Ascending aorta (tissue), 2 donors: ENCODE measurements at regions not wholly inside any gene's neighbourhood (a gene's known extent, or its start where the extent isn't known, plus 50 kb on each side); places are given as distances from the start of the nearest gene placed in this dataset.

Experiments used
- DNase-seq, 2 donors: peaks; one replicate each; pipeline ENCODE4 v3.0.0-alpha.2; 2019; ENCODE audit warnings: low spot score in 2 of 2
- H3K27ac ChIP-seq, 2 donors: fragments of 200-600 bp; sonication (generic); one replicate each; pipeline ENCODE4 v1.5.1; 2016 to 2017; ENCODE audit warnings: mild to moderate bottlenecking in 1 of 2
- H3K27me3 ChIP-seq: fragments of 200-600 bp; sonication (generic); one replicate; pipeline ENCODE4 v1.5.1; 2017
- H3K36me3 ChIP-seq, 2 donors: fragments of 200-600 bp; sonication (generic); one replicate each; pipeline ENCODE4 v1.5.1; 2016
- H3K4me1 ChIP-seq, 2 donors: fragments of 200-600 bp; sonication (generic); one replicate each; pipeline ENCODE4 v1.5.1; 2016 to 2017; ENCODE audit warnings: mild to moderate bottlenecking in 1 of 2
- H3K4me3 ChIP-seq, 2 donors: fragments of 200-600 bp; sonication (generic); one replicate each; pipeline ENCODE4 v1.5.1; 2016 to 2017; ENCODE audit warnings: mild to moderate bottlenecking in 1 of 2
- H3K9me3 ChIP-seq, 2 donors: fragments of 200-600 bp; sonication (generic); one replicate each; pipeline ENCODE4 v1.5.1; 2016
- intact Hi-C: fragments of 100-400 bp; cut with DNase I; formaldehyde crosslinking; loops from one replicate; pipeline ENCODE4 v1.15.1; 2023
- TF ChIP-seq, protein P1 (sequence below), 3 experiments: fragments of 200-600 bp in 2 of 3; fragments of 450-650 bp in 1 of 3; sonication (generic) in 2 of 3; IDR thresholded peaks; one replicate each; pipeline ENCODE4 v1.5.1; 2016 to 2019; ENCODE audit warnings: antibody characterized with exemption in 3 of 3, mild to moderate bottlenecking in 1 of 3, moderate library complexity in 1 of 3

GRCh38 chr4:156247470-156247869, 293.8 kb upstream of the CTSO start:
- H3K9me3 ChIP-seq: no peaks in the 10 kb centered on the region
- no peaks in the 10 kb centered on the region for H3K4me1 ChIP-seq
- no peaks in the 10 kb centered on the region for H3K27me3 ChIP-seq
- intact Hi-C loops: no loop called here
- no peaks in the 10 kb centered on the region for H3K36me3 ChIP-seq
- no peak for DNase-seq
- TF ChIP-seq, protein P1, sequence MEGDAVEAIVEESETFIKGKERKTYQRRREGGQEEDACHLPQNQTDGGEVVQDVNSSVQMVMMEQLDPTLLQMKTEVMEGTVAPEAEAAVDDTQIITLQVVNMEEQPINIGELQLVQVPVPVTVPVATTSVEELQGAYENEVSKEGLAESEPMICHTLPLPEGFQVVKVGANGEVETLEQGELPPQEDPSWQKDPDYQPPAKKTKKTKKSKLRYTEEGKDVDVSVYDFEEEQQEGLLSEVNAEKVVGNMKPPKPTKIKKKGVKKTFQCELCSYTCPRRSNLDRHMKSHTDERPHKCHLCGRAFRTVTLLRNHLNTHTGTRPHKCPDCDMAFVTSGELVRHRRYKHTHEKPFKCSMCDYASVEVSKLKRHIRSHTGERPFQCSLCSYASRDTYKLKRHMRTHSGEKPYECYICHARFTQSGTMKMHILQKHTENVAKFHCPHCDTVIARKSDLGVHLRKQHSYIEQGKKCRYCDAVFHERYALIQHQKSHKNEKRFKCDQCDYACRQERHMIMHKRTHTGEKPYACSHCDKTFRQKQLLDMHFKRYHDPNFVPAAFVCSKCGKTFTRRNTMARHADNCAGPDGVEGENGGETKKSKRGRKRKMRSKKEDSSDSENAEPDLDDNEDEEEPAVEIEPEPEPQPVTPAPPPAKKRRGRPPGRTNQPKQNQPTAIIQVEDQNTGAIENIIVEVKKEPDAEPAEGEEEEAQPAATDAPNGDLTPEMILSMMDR (IDR thresholded peaks at IDR 0.05): no peak
- no peak overlapping the region for H3K27ac ChIP-seq
- no peak overlapping the region for H3K4me3 ChIP-seq

- intact Hi-C loops: no loop called here
- no peak for DNase-seq
- Histone ChIP-seq H3K4me3 (no peak overlapping the region), H3K9me3 (no peaks in the 10 kb centered on the region), H3K36me3 (no peaks in the 10 kb centered on the region), H3K27me3 (no peaks in the 10 kb centered on the region), H3K4me1 (no peaks in the 10 kb centered on the region), H3K27ac (no peak overlapping the region)
- TF ChIP-seq, protein P1 (IDR thresholded peaks at IDR 0.05): no peak
These were observed 289.3 kb upstream of the CTSO start for GRCh38 chr4:156243015-156243414.

DNA sequence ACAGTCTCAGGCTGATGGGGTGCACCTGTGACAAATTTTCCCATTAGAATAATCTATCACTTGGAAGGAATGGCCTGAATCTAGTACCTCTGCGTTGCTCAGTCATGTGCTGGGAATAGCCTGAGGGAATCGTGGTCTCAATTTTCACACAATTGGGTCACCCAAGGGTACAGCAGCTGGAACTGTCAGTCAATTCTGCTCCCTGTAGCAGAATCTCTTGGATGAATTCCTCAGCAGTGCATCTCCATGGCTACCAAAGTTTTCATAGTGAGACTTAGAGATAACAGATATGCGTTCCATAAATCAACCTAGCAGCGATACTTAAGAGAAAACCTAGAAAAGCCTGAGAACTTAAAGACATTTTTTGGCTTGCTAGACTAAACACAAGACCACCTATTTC, 288.7 kb upstream of the CTSO start:
- H3K27me3 ChIP-seq: no peaks in the 10 kb centered on the region
- TF ChIP-seq, protein P1 (IDR thresholded peaks at IDR 0.05): no peak
- intact Hi-C loops: no loop called here
- H3K4me1 ChIP-seq: no peaks in the 10 kb centered on the region
- H3K27ac ChIP-seq: no peak overlapping the region
- H3K9me3 ChIP-seq: no peaks in the 10 kb centered on the region
- H3K36me3 ChIP-seq: no peaks in the 10 kb centered on the region
- no peak for DNase-seq
- no peak overlapping the region for H3K4me3 ChIP-seq

GRCh38 chr4:156241896-156242295, 288.2 kb upstream of the CTSO start:
- Histone ChIP-seq H3K27me3 (no peaks in the 10 kb centered on the region), H3K4me1 (no peaks in the 10 kb centered on the region), H3K4me3 (no peak overlapping the region), H3K9me3 (no peaks in the 10 kb centered on the region), H3K36me3 (no peaks in the 10 kb centered on the region), H3K27ac (no peak overlapping the region)
- intact Hi-C loops: no loop called here
- no peak for DNase-seq
- TF ChIP-seq, protein P1 (IDR thresholded peaks at IDR 0.05): no peak

DNA sequence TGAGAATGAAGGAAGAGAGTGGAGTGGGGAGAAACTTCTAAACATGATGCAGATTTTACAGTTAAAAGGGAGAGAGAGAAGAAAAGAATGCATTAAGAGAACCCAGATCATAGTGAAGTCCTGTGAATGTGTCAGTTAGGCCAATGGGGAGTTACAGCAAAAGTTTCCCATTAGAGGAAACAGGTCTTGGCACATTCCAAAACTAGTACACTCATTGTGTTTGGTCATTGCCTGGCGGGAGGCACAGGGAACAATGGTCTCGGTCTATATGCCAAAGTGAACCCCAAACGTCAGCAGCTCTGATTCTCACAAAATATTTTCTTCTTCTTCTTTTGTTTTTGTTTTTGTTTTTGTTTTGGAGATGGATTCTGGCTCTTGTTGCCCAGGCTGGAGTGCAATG, 284.5 kb upstream of the CTSO start:
- no peaks in the 10 kb centered on the region for H3K36me3 ChIP-seq
- intact Hi-C loops: no loop called here
- H3K9me3 ChIP-seq: no peaks in the 10 kb centered on the region
- no peaks in the 10 kb centered on the region for H3K27me3 ChIP-seq
- TF ChIP-seq, protein P1 (IDR thresholded peaks at IDR 0.05): no peak
- no peaks in the 10 kb centered on the region for H3K4me1 ChIP-seq
- no peak for DNase-seq
- no peak overlapping the region for H3K27ac ChIP-seq
- H3K4me3 ChIP-seq: no peak overlapping the region

DNA sequence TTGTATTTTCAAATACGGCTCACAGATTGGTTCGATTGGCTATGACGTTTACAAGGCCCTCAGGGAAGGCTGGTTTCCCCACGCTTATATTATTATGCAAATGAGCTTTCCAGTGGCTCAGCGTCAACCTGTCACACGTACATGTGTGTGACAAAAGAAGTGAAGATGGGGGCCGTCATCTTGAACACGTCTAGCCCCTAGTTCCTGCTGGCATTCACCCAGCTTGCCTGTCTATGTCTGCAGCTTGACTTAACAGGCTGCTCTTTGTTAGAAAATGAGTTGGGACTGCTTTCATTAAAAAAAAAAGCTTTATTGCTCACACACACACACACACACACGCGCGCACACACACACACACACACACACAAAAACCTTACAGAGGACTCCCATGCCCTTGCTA, 283.6 kb upstream of the CTSO start:
- no peaks in the 10 kb centered on the region for H3K27me3 ChIP-seq
- no peaks in the 10 kb centered on the region for H3K9me3 ChIP-seq
- H3K4me1 ChIP-seq: no peaks in the 10 kb centered on the region
- intact Hi-C loops: no loop called here
- no peak overlapping the region for H3K27ac ChIP-seq
- H3K4me3 ChIP-seq: no peak overlapping the region
- TF ChIP-seq, protein P1 (IDR thresholded peaks at IDR 0.05): no peak
- H3K36me3 ChIP-seq: no peaks in the 10 kb centered on the region
- no peak for DNase-seq
